Heart left ventricle (tissue), 13 donors: ENCODE measurements at regions not wholly inside any gene's neighbourhood (a gene's known extent, or its start where the extent isn't known, plus 50 kb on each side); places are given as distances from the start of the nearest gene placed in this dataset.

ENCODE experiments used
- POLR2A ChIP-seq, 2 donors: fragments of 450-650 bp; IDR thresholded peaks; one replicate each; pipeline ENCODE4 v1.6.1; 2017; ENCODE audit warnings: antibody characterized with exemption in 2 of 2, mild to moderate bottlenecking in 2 of 2, moderate library complexity in 2 of 2
- TF ChIP-seq, protein P1 (sequence below), 12 donors: fragments of 200-600 bp; sonication (generic) in 4 of 12; IDR thresholded peaks; one replicate each; pipeline versions ENCODE4 v1.5.0 to v1.8.0; 2018 to 2022; ENCODE audit warnings: antibody characterized with exemption in 12 of 12, mild to moderate bottlenecking in 5 of 12
- donor health status: ischemic (EF 13 %, LVEDD 7.1; RV severe dilation, severe dysfunction).
- donor health status: DM: no; HTN: yes; CAD: no.
- donor health status: DM: no; HTN: no; CAD: no.
- donor health status: ischemic (EF 25% LVEDD 6.9; RV normal size, moderate dysfunction).
- donor health status: ischemic (EF 25% LVEDD 5.7; RV mildly dilated, moderate dysfunction).
- donor health status: ischemic (EF 35%, LVEDD 5.7; RV mildly dilated, moderate dysfunction).
- donor health status: nonischemic (EF 11% LVEDD 7.7; RV severe dilation, severe dysfunction).
- donor health status: DM: yes; HTN: yes; CAD: no.
- donor health status: PGD.
- donor health status: ischemic (EF 29% LVEDD 5.4; RV normal size, mild dysfunction).
- donor health status: nonischemic (EF 23%, LVEDD 6.1; RV moderate dilation, normal function).

DNA sequence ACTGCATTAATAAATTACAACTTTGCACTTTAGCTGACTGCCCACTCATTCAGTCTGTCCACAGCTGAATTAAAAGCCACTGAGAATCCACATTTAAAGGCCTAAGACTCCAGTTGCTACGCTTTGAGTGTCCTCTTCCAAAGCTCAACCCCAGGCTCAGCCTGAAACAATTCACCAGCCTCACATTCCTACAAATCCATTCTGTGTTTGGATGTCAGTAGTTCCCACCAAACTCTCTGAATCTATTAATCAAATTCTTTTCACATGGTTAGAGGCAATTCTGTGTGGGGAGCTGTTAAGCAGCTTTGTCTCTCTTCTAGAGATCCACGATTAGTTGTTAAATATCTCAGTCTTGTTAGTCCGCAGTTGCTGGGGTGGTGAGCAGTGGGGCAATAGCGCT lies 116.8 kb upstream of the UBE2E2 start:
- TF ChIP-seq, protein P1, sequence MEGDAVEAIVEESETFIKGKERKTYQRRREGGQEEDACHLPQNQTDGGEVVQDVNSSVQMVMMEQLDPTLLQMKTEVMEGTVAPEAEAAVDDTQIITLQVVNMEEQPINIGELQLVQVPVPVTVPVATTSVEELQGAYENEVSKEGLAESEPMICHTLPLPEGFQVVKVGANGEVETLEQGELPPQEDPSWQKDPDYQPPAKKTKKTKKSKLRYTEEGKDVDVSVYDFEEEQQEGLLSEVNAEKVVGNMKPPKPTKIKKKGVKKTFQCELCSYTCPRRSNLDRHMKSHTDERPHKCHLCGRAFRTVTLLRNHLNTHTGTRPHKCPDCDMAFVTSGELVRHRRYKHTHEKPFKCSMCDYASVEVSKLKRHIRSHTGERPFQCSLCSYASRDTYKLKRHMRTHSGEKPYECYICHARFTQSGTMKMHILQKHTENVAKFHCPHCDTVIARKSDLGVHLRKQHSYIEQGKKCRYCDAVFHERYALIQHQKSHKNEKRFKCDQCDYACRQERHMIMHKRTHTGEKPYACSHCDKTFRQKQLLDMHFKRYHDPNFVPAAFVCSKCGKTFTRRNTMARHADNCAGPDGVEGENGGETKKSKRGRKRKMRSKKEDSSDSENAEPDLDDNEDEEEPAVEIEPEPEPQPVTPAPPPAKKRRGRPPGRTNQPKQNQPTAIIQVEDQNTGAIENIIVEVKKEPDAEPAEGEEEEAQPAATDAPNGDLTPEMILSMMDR (IDR thresholded peaks at IDR 0.05) = no peak
- TF ChIP-seq POLR2A (IDR thresholded peaks at IDR 0.05) = no peak
